IMR-90 (cell line): ENCODE measurements at regions not wholly inside any gene's neighbourhood (a gene's known extent, or its start where the extent isn't known, plus 50 kb on each side); places are given as distances from the start of the nearest gene placed in this dataset.
A peak's percentile ranks its signal among the peaks of the same experiment; 100 is the strongest.

Experiments
- ATAC-seq: fragments of 200-7000 bp; cut with Tn5 transposase; 2 replicates; pipeline ENCODE4 v1.9.1; 2020; ENCODE audit warnings: low read depth, mild to moderate bottlenecking, moderate library complexity
- BruUV-seq: library from RNA; stranded (reverse); fragments of 400-500 nt; replicated peaks from 2 replicates; lab custom pipeline; 2021; lab: Mats Ljungman, UMichigan
- CTCF ChIA-PET: fragments of 300-600 bp; formaldehyde crosslinking; extraction: SDS; loops from one replicate; lab custom pipeline; 2021; ENCODE audit warnings: antibody characterized with exemption; lab: Yijun Ruan, JAX
- POLR2A ChIA-PET: fragments of 300-600 bp; sonication (Branson Sonifier 250); formaldehyde crosslinking; loops from one replicate; lab custom pipeline; 2022; ENCODE audit warnings: antibody characterized with exemption; ENCODE audit not compliant: unreplicated experiment; lab: Charles Lee
- DNase-seq: peaks from one replicate; pipeline ENCODE4 v3.0.0; 2013
- H2AFZ ChIP-seq: replicated peaks from 2 replicates; pipeline ENCODE3; 2013; ENCODE audit warnings: low read length, mild to moderate bottlenecking; ENCODE audit not compliant: poor library complexity
- H2AK5ac ChIP-seq: 2 replicates; pipeline ENCODE4 v1.6.1; 2013; ENCODE audit warnings: low read depth, low read length, inconsistent platforms
- H2AK9ac ChIP-seq: replicated peaks from 2 replicates; pipeline ENCODE3; 2013; ENCODE audit warnings: mild to moderate bottlenecking, low read depth, low read length, moderate library complexity; ENCODE audit not compliant: poor library complexity
- H2BK120ac ChIP-seq: 2 replicates; pipeline ENCODE4 v1.6.1; 2013; ENCODE audit warnings: low read depth, low read length, inconsistent platforms
- H2BK15ac ChIP-seq: 3 replicates; pipeline ENCODE4 v1.6.1; 2013; ENCODE audit warnings: low read depth, low read length, inconsistent platforms
- H2BK20ac ChIP-seq: 2 replicates; pipeline ENCODE4 v1.6.1; 2013; ENCODE audit warnings: low read depth, mild to moderate bottlenecking, inconsistent platforms, low read length, moderate library complexity
- H2BK5ac ChIP-seq: 2 replicates; pipeline ENCODE4 v1.6.1; 2013; ENCODE audit warnings: mild to moderate bottlenecking, low read depth, low read length, inconsistent platforms; ENCODE audit not compliant: poor library complexity, severe bottlenecking
- H3K14ac ChIP-seq: replicated peaks from 2 replicates; pipeline ENCODE4 v1.6.1; 2013; ENCODE audit warnings: low read depth, low read length, inconsistent platforms
- H3K18ac ChIP-seq: 2 replicates; pipeline ENCODE4 v1.6.1; 2013; ENCODE audit warnings: low read depth, low read length, control low read depth
- H3K23ac ChIP-seq: 2 replicates; pipeline ENCODE4 v1.6.1; 2013; ENCODE audit warnings: low read depth, low read length, inconsistent platforms
- H3K27ac ChIP-seq: 2 replicates; pipeline ENCODE4 v1.5.1; 2013; ENCODE audit warnings: mild to moderate bottlenecking, control low read depth, low read length; ENCODE audit not compliant: insufficient read depth
- H3K27me3 ChIP-seq: 2 replicates; pipeline ENCODE4 v1.6.1; 2013; ENCODE audit warnings: low read length; ENCODE audit not compliant: control insufficient read depth, insufficient read depth
- H3K36me3 ChIP-seq: 2 replicates; pipeline ENCODE4 v1.6.1; 2013; ENCODE audit warnings: low read length, mixed read lengths; ENCODE audit not compliant: control insufficient read depth, insufficient read depth
- H3K4ac ChIP-seq: 2 replicates; pipeline ENCODE4 v1.6.1; 2013; ENCODE audit warnings: low read depth, low read length, inconsistent platforms
- H3K4me1 ChIP-seq: 2 replicates; pipeline ENCODE4 v1.6.1; 2013; ENCODE audit warnings: low read length, mixed read lengths; ENCODE audit not compliant: control insufficient read depth, insufficient read depth
- H3K4me2 ChIP-seq: 2 replicates; pipeline ENCODE4 v1.6.1; 2013; ENCODE audit warnings: low read depth, mild to moderate bottlenecking, control low read depth, low read length, moderate library complexity
- H3K4me3 ChIP-seq: 2 replicates; pipeline ENCODE4 v1.5.1; 2013; ENCODE audit warnings: low read depth, mild to moderate bottlenecking, control low read depth, low read length, moderate library complexity; ENCODE audit not compliant: insufficient read depth
- H3K56ac ChIP-seq: 2 replicates; pipeline ENCODE4 v1.6.1; 2013; ENCODE audit warnings: low read length, inconsistent platforms; ENCODE audit not compliant: insufficient read depth; ENCODE audit errors: extremely low read depth
- H3K79me1 ChIP-seq, 2 experiments: 2 replicates each; pipeline ENCODE4 v1.6.1; 2013; ENCODE audit warnings: low read length in 2 of 2, inconsistent platforms in 1 of 2, low read depth in 1 of 2
- H3K9ac ChIP-seq: 2 replicates; pipeline ENCODE4 v1.6.1; 2013; ENCODE audit warnings: low read depth, low read length, control low read depth
- H3K9me1 ChIP-seq: 2 replicates; pipeline ENCODE4 v1.6.1; 2013; ENCODE audit warnings: low read length, inconsistent platforms; ENCODE audit not compliant: insufficient read depth
- H3K9me3 ChIP-seq: 2 replicates; pipeline ENCODE4 v1.6.1; 2013; ENCODE audit warnings: low read length; ENCODE audit not compliant: control insufficient read depth, insufficient read depth
- H4K20me1 ChIP-seq: 2 replicates; pipeline ENCODE4 v1.6.1; 2013; ENCODE audit warnings: low read length, inconsistent platforms; ENCODE audit not compliant: insufficient read depth
- H4K5ac ChIP-seq: 2 replicates; pipeline ENCODE4 v1.6.1; 2013; ENCODE audit warnings: mild to moderate bottlenecking, low read depth, low read length, control low read depth
- H4K8ac ChIP-seq, 2 experiments: 2 replicates each; pipeline ENCODE4 v1.6.1; 2013; ENCODE audit warnings: low read depth in 2 of 2, low read length in 2 of 2, control low read depth in 1 of 2, inconsistent platforms in 1 of 2
- H4K91ac ChIP-seq: 2 replicates; pipeline ENCODE4 v1.6.1; 2013; ENCODE audit warnings: low read depth, low read length, inconsistent platforms; ENCODE audit not compliant: insufficient read depth
- CEBPB ChIP-seq: IDR thresholded peaks from 2 replicates; pipeline ENCODE4 v1.6.1; 2012; ENCODE audit warnings: low read depth, low read length, improper control_type of control experiment
- RAD21 ChIP-seq: IDR thresholded peaks from 2 replicates; pipeline ENCODE4 v1.6.1; 2012; ENCODE audit warnings: low read length, improper control_type of control experiment
- RFX5 ChIP-seq: IDR thresholded peaks from 2 replicates; pipeline ENCODE4 v1.8.0; 2012; ENCODE audit warnings: low read depth, mild to moderate bottlenecking, low read length, moderate library complexity
- WGBS, 2 experiments: methylation state at CpG; one replicate each; pipeline versions ENCODE4 v1.1.5 to v1.1.7; 2013; ENCODE audit warnings: missing lambda C conversion rate in 2 of 2; ENCODE audit not compliant: insufficient read length in 1 of 2; ENCODE audit errors: extremely low coverage in 2 of 2; 5-methylcytosine and 5-hydroxymethylcytosine counted together
- dilution Hi-C: fragments of 300-500 bp; cut with HindIII; formaldehyde crosslinking; loops from one replicate; pipeline ENCODE4 v1.14.3; 2018; ENCODE audit warnings: low sequenced_read_pairs; ENCODE audit not compliant: unreplicated experiment
- in situ Hi-C: fragments of 300-500 bp; cut with MboI; formaldehyde crosslinking; loops from 3 replicates; pipeline ENCODE4 v1.14.3; 2019; ENCODE audit warnings: low sequenced_read_pairs, inconsistent platforms, mixed read lengths
- intact Hi-C: fragments of 100-400 bp; cut with micrococcal nuclease; formaldehyde crosslinking; loops from 2 replicates; pipeline ENCODE4 v1.10.0; 2022
- TF ChIP-seq, protein P1 (sequence below): fragments of 150-350 bp; IDR thresholded peaks from 2 replicates; pipeline ENCODE4 v1.6.1; 2017; ENCODE audit warnings: mild to moderate bottlenecking, antibody characterized with exemption, low read length, low read depth

DNA sequence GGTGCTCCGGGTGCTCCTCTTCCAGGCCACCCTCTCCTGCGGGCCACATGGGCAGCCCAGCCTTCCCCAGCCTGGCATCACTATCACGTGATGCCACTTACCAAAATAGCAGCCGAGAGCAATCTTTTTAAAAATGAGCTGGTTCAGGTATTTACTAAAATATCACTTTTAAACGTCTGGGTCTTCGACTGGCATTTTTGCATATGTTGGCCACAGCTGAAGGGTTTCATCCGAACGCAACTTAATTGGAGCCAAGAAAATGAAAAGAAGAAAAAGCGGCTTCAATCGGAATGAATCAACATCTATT is 94.6 kb upstream of the ANO1 start:
- Histone ChIP-seq H3K4me1 (peaks cover 30% of the 10 kb centered on the region), H2BK120ac (peak overlapping the region; percentile 86), H3K23ac (peak overlapping the region; percentile 48; the same call in 1 of the 2 replicates), H3K79me1 (peaks cover 0 to 30% of the 10 kb centered on the region in 2 experiments; a peak in 2 of 4 replicates), H3K4me3 (no peak overlapping the region), H3K27ac (peak overlapping the region; percentile 85), H3K18ac (peak overlapping the region; percentile 80; the same call in 1 of the 2 replicates), H3K14ac (peak overlapping the region; percentile 57), H2AK5ac (peak overlapping the region; percentile 93), H3K9me1 (peaks cover 21% of the 10 kb centered on the region), H4K5ac (peak overlapping the region; percentile 81; the same call in 1 of the 2 replicates), H3K56ac (peak overlapping the region; percentile 45; the same call in 1 of the 2 replicates), H2AK9ac (peak overlapping the region; percentile 69), H2AFZ (peak overlapping the region; percentile 69), H3K9ac (0 out of 2 replicates have a peak overlapping the region, but pooled peaks have one; percentile 18), H3K27me3 (no peaks in the 10 kb centered on the region), H2BK15ac (peak overlapping the region; percentile 51; the same call in 1 of the 3 replicates), H4K91ac (peak overlapping the region; percentile 92), H3K36me3 (no peaks in the 10 kb centered on the region), H2BK5ac (peak overlapping the region; percentile 48), H2BK20ac (peak overlapping the region; percentile 81), H3K4ac (peak overlapping the region; percentile 81), H4K20me1 (no peaks in the 10 kb centered on the region), H4K8ac (peak overlapping the region; percentile 4 to 80; a peak in 2 of 4 replicates), H3K9me3 (no peaks in the 10 kb centered on the region), H3K4me2 (no peak overlapping the region)
- POLR2A ChIA-PET: no interaction called here
- DNase-seq (no peak), ATAC-seq (no peak)
- in situ Hi-C loops: no loop called here
- intact Hi-C loops: no loop called here
- BruUV-seq: no TSS peak
- CTCF ChIA-PET: interaction anchor here (0.9 kb wide), 1 partner anchor 212 kb away, joined by 3 read pairs; no protein-coding TSS in a partner anchor
- dilution Hi-C loops: no loop called here
- WGBS, 2 experiments: no CpG with 5 or more reads among the region's 10 CpGs
- TF ChIP-seq RAD21 (no peak), RFX5 (no peak), CEBPB (no peak)
- TF ChIP-seq, protein P1, sequence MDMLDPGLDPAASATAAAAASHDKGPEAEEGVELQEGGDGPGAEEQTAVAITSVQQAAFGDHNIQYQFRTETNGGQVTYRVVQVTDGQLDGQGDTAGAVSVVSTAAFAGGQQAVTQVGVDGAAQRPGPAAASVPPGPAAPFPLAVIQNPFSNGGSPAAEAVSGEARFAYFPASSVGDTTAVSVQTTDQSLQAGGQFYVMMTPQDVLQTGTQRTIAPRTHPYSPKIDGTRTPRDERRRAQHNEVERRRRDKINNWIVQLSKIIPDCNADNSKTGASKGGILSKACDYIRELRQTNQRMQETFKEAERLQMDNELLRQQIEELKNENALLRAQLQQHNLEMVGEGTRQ: peak; percentile 52
